ENCODE measurements at regions not wholly inside any gene's neighbourhood (a gene's known extent, or its start where the extent isn't known, plus 50 kb on each side); places are given as distances from the start of the nearest gene placed in this dataset.

DNA sequence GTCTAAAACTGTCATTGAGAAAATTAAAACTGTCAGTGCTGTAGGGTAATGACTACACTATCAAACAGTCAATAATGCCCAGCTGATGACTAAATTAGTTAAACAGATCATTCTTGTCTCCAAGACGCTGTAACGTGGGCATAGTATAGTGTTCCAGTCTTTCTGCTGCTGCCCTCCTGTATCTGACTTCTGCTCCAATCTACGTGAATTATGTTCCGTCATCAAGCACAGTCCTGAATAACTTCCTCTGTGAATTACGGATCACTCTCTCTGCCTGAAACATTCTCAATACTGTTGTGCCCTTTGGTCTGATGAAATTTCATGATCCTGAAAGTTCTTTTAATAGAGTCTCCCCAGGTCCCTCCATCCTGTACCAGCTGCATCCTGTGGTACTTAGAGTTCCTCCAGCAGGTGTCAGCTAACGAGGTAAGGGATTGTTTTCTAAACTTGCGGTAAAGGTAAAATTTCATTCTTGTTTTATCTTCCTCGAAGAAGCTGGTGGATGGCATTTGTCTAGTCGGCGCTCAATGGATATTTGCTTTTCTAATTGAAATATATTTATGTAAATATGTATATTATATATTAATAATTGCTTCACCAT, 393.5 kb upstream of the ADARB2 start:
- Mint-ChIP-seq H3K27me3 (no peaks in the 10 kb centered on the region), H3K4me1 (ENCODE audit: low read depth) (no peaks in the 10 kb centered on the region), H3K4me3 (no peak overlapping the region), H3K27ac (no peak overlapping the region), H3K9me3 (no peaks in the 10 kb centered on the region), H3K36me3 (ENCODE audit: low read depth) (no peaks in the 10 kb centered on the region)
- intact Hi-C loops (cut with micrococcal nuclease), result no loop called here

DNA sequence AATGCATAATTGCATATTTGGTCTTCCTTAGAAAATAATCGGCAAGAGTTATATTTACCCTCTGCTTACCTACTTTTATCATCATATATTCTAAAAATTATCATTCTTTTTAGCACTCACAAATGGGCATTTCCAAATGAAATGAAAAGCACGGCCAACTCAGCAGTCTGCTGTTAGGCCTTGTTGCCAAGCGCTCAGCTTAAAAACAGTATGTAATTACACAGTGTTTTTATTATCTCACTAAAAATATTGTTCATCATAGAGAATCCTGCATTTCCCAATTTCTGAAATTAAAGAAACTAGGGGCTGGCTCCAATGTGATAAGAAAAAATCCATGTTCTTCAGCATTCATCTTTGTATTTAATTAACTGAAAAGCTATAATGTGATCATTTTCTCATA, 391.7 kb upstream of the ADARB2 start:
- H3K4me3 Mint-ChIP-seq, result no peak overlapping the region
- intact Hi-C loops (cut with micrococcal nuclease), result no loop called here
- no peaks in the 10 kb centered on the region for H3K4me1 Mint-ChIP-seq (ENCODE audit: low read depth)
- no peak overlapping the region for H3K27ac Mint-ChIP-seq
- no peaks in the 10 kb centered on the region for H3K9me3 Mint-ChIP-seq
- H3K36me3 Mint-ChIP-seq (ENCODE audit: low read depth), result no peaks in the 10 kb centered on the region
- no peaks in the 10 kb centered on the region for H3K27me3 Mint-ChIP-seq

DNA sequence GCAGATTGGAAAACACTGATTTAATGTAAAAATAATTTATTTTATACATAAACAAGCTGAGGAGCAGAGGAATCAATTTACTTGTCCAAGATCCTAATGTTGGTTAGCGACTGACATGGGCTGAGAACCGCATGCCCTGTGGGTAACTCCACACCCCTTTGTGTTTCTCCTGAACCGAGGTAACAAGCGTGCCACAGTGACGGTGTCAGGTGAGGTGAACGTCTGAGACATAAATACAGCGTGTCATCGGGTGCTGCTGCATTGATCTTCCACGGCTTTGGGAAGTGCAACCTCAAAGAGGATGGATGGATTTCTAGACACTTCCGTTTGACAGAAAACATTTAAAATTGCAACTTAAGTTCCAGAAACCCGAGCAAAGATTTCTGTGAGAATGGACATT, 386.8 kb upstream of the ADARB2 start:
- H3K4me1 Mint-ChIP-seq (ENCODE audit: low read depth), result no peaks in the 10 kb centered on the region
- H3K27me3 Mint-ChIP-seq, result no peaks in the 10 kb centered on the region
- peaks cover under 1% of the 10 kb centered on the region for H3K9me3 Mint-ChIP-seq
- no peak overlapping the region for H3K4me3 Mint-ChIP-seq
- no peaks in the 10 kb centered on the region for H3K36me3 Mint-ChIP-seq (ENCODE audit: low read depth)
- no peak overlapping the region for H3K27ac Mint-ChIP-seq
- intact Hi-C loops (cut with micrococcal nuclease), result no loop called here

DNA sequence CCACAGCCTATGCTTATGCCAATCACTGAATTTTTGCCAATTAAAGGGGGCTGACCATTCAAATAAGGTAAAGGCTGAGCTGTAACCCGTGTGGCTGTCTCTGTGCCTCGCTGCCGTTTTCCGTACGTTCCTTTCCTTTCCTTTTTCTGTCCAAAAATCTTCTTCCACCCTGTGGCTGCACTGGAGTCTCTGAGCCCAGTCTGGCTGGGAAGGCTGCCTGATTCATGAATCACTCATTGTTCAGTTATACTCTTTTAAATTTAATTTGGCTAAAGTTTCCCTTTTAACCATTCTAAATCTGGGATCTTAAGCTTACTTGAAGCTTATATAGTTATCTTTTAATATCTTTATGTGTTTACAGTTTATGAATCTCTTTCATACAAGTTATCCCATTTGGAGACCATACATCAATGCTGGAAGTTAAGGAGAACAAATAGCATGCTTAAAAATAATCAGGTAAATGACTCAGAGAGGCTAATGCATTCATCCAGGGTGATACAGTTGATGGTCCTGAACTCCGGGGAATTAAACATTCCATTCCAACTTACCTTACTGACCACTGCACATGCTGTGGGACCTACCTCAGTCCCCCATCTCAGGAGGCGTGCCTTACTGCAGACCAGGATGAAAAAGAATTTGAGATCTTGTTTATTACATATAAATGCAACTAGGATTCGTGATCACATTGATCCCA, 385.3 kb upstream of the ADARB2 start:
- intact Hi-C loops (cut with micrococcal nuclease), result no loop called here
- Mint-ChIP-seq H3K4me3 (no peak overlapping the region), H3K4me1 (ENCODE audit: low read depth) (no peaks in the 10 kb centered on the region)

DNA sequence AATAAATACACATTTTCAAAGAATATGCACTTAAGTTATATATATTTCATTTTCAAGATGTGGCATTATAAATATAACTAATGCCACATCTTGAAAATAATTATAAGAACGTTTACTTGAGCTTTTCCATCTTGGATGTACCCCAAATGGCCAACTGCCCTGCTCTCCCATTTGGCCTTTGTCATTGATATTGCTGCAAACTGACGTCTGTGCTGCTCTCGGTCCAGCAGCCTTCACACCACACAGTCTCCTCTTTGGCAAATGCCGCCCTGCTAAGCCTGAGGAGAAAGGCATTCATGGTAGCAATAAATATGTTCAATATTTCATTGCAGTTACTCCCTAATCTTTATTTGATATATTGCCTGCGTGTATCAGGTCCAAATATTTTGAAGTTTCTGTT, 384.6 kb upstream of the ADARB2 start:
- Mint-ChIP-seq H3K4me3 (no peak overlapping the region), H3K4me1 (ENCODE audit: low read depth) (no peaks in the 10 kb centered on the region), H3K27me3 (no peaks in the 10 kb centered on the region), H3K9me3 (peaks cover 16% of the 10 kb centered on the region), H3K27ac (no peak overlapping the region), H3K36me3 (ENCODE audit: low read depth) (no peaks in the 10 kb centered on the region)
- intact Hi-C loops (cut with micrococcal nuclease), result no loop called here

More for the DNA sequence above, 385.3 kb upstream of the ADARB2 start:
- no peak overlapping the region for H3K27ac Mint-ChIP-seq
- no peaks in the 10 kb centered on the region for H3K36me3 Mint-ChIP-seq (ENCODE audit: low read depth)
- peaks cover 10% of the 10 kb centered on the region for H3K9me3 Mint-ChIP-seq
- H3K27me3 Mint-ChIP-seq, result no peaks in the 10 kb centered on the region

DNA sequence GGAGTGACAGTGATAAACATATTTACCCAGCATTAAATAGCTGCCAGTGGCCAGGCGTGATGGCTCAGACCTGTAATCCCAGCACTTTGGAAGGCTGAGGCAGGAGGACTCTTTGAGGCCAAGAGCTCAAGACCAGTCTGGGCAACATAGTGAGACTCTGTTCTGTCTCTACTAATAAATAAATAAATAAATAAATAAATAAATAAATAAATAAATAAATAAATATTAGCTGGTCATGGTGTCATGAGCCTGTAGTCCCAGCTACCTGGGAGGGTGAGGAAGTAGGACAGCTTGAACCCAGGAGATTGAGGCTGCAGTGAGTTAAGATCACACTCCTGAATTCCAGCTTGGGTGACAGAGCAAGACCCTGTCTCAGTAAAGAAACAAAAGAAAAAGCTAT, 384.0 kb upstream of the ADARB2 start:
- intact Hi-C loops (cut with micrococcal nuclease), result no loop called here
- no peaks in the 10 kb centered on the region for H3K36me3 Mint-ChIP-seq (ENCODE audit: low read depth)
- no peaks in the 10 kb centered on the region for H3K27me3 Mint-ChIP-seq
- no peak overlapping the region for H3K27ac Mint-ChIP-seq
- peaks cover 20% of the 10 kb centered on the region for H3K9me3 Mint-ChIP-seq
- H3K4me1 Mint-ChIP-seq (ENCODE audit: low read depth), result no peaks in the 10 kb centered on the region
- H3K4me3 Mint-ChIP-seq, result no peak overlapping the region

DNA sequence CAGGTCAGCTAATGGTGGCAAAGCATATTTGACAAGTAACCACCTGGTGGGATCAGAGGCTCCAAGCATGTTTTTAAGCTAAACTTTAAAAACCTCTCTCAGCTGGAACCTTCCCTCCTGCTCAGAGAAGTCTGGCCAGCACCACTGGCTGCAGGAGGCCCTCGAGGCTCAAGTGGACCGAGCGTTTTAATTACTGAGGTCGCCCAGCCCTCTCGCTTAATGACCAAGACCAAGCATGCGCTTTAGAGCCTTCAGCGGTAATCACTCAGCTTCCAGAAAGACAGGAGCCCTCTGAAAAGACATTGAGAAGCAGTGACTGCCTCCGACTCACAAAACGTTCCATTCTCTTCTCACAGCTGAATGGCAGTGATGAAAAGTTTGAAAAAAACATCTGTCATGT, 383.4 kb upstream of the ADARB2 start:
- Mint-ChIP-seq H3K36me3 (ENCODE audit: low read depth) (no peaks in the 10 kb centered on the region), H3K4me3 (no peak overlapping the region)

DNA sequence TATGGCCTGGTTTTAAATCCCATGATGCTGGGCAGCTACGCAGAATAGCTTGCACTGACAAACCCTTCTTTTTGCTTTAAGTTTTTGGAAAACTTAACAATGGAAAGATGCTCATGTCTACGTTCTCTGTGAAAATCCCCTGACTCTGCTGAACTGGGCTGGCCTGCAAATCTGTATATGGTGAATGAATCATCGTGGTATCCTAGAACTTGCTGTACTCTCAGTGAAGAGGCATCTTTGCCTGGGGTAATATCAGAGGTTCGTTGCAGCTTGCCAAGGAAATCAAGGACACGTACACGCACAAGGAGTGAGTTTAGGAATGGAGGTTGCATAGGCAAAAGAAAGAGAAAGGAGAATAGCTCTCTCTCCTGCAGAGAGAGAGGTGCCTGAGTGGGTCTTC, 382.0 kb upstream of the ADARB2 start:
- no peaks in the 10 kb centered on the region for H3K36me3 Mint-ChIP-seq (ENCODE audit: low read depth)
- intact Hi-C loops (cut with micrococcal nuclease), result no loop called here
- H3K9me3 Mint-ChIP-seq, result peaks cover 20% of the 10 kb centered on the region
- no peaks in the 10 kb centered on the region for H3K4me1 Mint-ChIP-seq (ENCODE audit: low read depth)
- H3K27ac Mint-ChIP-seq, result no peak overlapping the region
- no peaks in the 10 kb centered on the region for H3K27me3 Mint-ChIP-seq
- H3K4me3 Mint-ChIP-seq, result no peak overlapping the region

More for the DNA sequence above, 383.4 kb upstream of the ADARB2 start:
- peaks cover 20% of the 10 kb centered on the region for H3K9me3 Mint-ChIP-seq
- intact Hi-C loops (cut with micrococcal nuclease), result no loop called here
- no peak overlapping the region for H3K27ac Mint-ChIP-seq
- no peaks in the 10 kb centered on the region for H3K27me3 Mint-ChIP-seq
- no peaks in the 10 kb centered on the region for H3K4me1 Mint-ChIP-seq (ENCODE audit: low read depth)

DNA sequence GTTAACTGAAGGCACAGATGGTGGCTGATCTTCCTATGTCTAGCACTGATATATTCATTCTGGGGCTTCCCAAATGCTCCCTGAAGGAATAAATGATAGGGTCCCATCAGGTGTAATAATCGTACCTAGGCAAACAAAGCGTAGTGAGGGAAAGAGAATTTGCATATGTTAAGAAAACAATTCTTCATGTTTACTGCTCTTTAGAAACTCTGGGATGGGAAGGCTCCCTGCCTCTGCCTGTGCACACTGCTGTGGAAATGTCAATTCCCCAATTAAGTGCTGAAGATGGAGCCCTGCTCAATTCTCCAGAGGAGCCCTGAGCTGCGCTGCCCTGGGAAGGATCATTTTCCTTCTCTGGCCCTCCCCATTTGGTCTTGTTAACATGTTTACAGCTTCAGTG, 380.9 kb upstream of the ADARB2 start:
- intact Hi-C loops (cut with micrococcal nuclease), result no loop called here
- H3K4me1 Mint-ChIP-seq (ENCODE audit: low read depth), result no peaks in the 10 kb centered on the region
- no peak overlapping the region for H3K4me3 Mint-ChIP-seq

DNA sequence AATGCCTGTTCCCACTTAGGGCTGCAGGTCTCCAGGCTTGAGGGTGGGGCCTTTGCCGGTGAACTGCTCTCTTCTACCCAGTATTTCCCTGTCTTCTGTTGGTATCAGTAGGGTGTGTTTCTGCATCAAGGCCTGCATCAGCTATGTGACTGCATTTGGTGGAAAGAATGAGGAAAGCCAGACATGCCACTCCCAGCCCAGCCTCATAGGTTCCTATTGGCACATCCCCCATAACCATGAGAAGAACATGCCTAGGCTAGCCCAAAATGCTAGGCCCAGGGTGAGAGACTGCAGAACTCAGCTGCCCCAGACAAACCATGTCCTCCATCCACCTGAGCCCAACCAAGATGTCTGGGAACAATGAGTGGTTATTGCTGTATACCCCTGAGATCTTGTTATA, 380.3 kb upstream of the ADARB2 start:
- H3K4me1 Mint-ChIP-seq (ENCODE audit: low read depth), result no peaks in the 10 kb centered on the region
- no peaks in the 10 kb centered on the region for H3K36me3 Mint-ChIP-seq (ENCODE audit: low read depth)
- H3K27me3 Mint-ChIP-seq, result no peaks in the 10 kb centered on the region
- H3K9me3 Mint-ChIP-seq, result peaks cover 20% of the 10 kb centered on the region
- H3K4me3 Mint-ChIP-seq, result no peak overlapping the region
- intact Hi-C loops (cut with micrococcal nuclease), result no loop called here
- H3K27ac Mint-ChIP-seq, result no peak overlapping the region

More for the DNA sequence above, 380.9 kb upstream of the ADARB2 start:
- Mint-ChIP-seq H3K27ac (no peak overlapping the region), H3K36me3 (ENCODE audit: low read depth) (no peaks in the 10 kb centered on the region), H3K27me3 (no peaks in the 10 kb centered on the region), H3K9me3 (peaks cover 20% of the 10 kb centered on the region)

DNA sequence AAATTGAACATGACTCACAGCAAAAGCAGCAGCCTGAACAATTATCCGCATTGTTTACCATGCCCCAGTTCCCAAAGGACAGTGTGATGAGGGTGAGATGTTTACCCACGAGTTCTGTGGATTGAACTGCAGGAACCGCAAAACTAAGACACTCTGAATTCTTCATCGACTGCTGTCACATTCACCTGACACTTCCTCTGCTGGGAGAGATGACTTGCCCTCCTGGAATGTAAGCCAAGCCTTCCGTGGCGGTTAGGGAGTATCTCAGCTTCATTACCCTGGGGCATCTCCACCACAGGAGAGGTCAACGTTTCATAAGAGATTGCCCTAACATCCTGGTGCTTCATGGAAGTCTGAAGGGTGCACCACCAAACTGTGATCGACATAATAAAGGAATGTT, 374.6 kb upstream of the ADARB2 start:
- peaks cover 4% of the 10 kb centered on the region for H3K9me3 Mint-ChIP-seq
- H3K4me3 Mint-ChIP-seq, result no peak overlapping the region
- no peaks in the 10 kb centered on the region for H3K4me1 Mint-ChIP-seq (ENCODE audit: low read depth)
- H3K27ac Mint-ChIP-seq, result no peak overlapping the region
- intact Hi-C loops (cut with micrococcal nuclease), result no loop called here
- H3K27me3 Mint-ChIP-seq, result no peaks in the 10 kb centered on the region
- no peaks in the 10 kb centered on the region for H3K36me3 Mint-ChIP-seq (ENCODE audit: low read depth)

DNA sequence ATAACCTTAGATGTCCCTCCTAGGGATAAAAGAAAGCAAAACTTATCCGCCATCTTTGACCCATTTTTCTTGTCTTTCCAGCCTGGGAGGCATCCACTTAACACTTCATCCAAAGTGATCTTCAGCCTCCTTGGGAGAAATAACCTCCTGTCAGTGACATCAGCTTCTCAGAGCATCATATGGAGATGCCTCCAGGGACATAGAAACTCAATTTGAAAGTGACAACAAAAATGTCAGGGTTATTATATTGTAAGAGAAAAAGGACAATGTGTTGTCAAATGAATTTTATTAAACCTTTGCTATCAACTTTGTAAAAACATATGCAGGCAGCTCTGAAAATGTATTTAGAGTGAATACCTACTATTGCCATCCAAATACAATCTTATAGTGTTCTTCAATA, 371.2 kb upstream of the ADARB2 start:
- H3K27me3 Mint-ChIP-seq, result no peaks in the 10 kb centered on the region
- no peak overlapping the region for H3K4me3 Mint-ChIP-seq
- H3K36me3 Mint-ChIP-seq (ENCODE audit: low read depth), result no peaks in the 10 kb centered on the region
- H3K27ac Mint-ChIP-seq, result no peak overlapping the region
- peaks cover 19% of the 10 kb centered on the region for H3K9me3 Mint-ChIP-seq
- intact Hi-C loops (cut with micrococcal nuclease), result no loop called here
- H3K4me1 Mint-ChIP-seq (ENCODE audit: low read depth), result no peaks in the 10 kb centered on the region

DNA sequence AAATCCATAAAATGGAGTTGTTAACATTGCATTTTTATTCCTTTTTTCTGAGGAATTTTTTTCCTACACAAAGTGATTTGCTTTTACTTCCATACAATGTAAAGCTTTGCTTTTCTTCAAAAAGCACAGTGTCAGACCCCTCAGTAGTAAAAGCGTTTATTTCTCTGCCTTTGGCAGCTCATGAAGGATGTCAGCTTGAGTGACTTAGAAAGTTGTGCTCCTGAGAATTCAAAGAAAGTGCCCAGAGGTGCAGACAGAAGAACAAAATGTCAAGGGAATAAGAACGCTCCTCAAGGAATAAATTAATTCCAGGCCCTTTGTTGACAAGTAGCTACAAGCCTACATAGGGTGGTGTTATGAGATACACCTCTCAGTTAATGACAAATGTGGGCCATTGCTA, 369.3 kb upstream of the ADARB2 start:
- no peaks in the 10 kb centered on the region for H3K36me3 Mint-ChIP-seq (ENCODE audit: low read depth)
- no peaks in the 10 kb centered on the region for H3K4me1 Mint-ChIP-seq (ENCODE audit: low read depth)
- peaks cover 19% of the 10 kb centered on the region for H3K9me3 Mint-ChIP-seq
- no peak overlapping the region for H3K27ac Mint-ChIP-seq
- intact Hi-C loops (cut with micrococcal nuclease), result no loop called here
- H3K4me3 Mint-ChIP-seq, result no peak overlapping the region
- no peaks in the 10 kb centered on the region for H3K27me3 Mint-ChIP-seq

DNA sequence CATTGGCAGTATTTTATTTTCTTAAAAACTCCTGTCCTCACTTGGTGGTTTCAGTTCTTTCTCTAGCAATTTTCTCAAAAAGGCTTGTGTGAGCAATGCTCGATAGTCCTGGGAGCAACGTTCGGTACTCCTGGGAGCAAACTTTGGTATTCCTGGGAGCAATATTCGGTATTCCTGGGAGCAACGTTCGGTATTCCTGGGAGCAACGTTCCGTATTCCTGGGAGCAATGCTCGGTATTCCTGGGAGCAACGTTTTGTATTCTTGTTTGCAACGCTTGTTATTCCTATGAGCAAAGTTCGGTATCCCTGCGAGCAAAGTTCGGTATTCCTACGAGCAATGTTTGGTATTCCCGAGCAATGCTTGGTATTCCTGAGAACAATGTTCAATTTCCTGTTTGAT, 362.0 kb upstream of the ADARB2 start:
- Mint-ChIP-seq H3K4me3 (no peak overlapping the region), H3K36me3 (ENCODE audit: low read depth) (no peaks in the 10 kb centered on the region), H3K9me3 (peaks cover 3% of the 10 kb centered on the region), H3K27ac (no peak overlapping the region), H3K4me1 (ENCODE audit: low read depth) (no peaks in the 10 kb centered on the region), H3K27me3 (no peaks in the 10 kb centered on the region)
- intact Hi-C loops (cut with micrococcal nuclease), result no loop called here

DNA sequence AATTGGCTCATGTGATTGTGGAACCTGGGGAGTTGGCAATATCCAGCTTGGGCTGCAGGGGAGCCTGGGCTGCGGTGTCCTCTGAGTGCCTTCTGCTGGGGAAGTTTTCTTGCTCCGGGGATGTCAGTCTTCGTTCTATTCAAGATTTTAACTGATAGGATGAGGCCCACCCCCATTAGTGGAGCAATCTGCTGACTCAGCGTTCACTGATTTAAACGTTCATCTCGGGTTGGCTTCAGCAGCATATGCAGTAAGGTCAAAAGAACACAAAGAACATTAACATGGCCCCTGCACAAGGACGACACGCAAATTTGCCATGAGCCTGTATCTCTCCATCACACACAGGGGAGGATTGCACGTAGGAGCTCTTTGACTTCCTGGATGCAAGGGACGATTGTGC, 360.6 kb upstream of the ADARB2 start:
- intact Hi-C loops (cut with micrococcal nuclease), result no loop called here

More for the DNA sequence above, 360.6 kb upstream of the ADARB2 start:
- Mint-ChIP-seq H3K27me3 (no peaks in the 10 kb centered on the region), H3K36me3 (ENCODE audit: low read depth) (no peaks in the 10 kb centered on the region), H3K4me1 (ENCODE audit: low read depth) (no peaks in the 10 kb centered on the region), H3K9me3 (no peaks in the 10 kb centered on the region), H3K27ac (no peak overlapping the region), H3K4me3 (no peak overlapping the region)

Data from dendritic cell treated with granulocyte-macrophage colony-stimulating factor and Interleukin-4, amounts not matched to agents 40 ng/mL and 50 ng/mL, for 4 days (primary cell).